ENCODE measurements at regions not wholly inside any gene's neighbourhood (a gene's known extent, or its start where the extent isn't known, plus 50 kb on each side); places are given as distances from the start of the nearest gene placed in this dataset.

DNA sequence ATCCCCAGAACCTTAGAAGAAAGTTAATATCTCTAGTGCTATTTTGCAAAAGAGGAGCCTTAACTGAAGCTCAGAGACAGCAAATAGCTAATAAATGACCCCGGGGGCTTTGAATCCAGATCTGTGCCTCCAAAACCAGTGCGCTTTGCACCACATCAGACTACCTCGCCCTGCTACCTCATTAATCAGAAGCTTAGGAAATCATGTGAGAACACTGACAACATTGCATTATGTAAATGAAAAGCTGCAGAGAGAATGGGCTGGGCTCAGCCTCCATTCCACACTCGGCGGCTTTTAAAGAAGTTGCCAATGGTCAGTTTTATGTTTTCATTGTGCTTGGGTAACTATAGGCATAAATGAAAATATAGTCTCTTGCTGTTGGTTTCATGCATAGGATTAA is 54.0 kb upstream of the STMND1 start:
- no peaks in the 10 kb centered on the region for H3K27me3 ChIP-seq
- WGBS, result 92% methylated on average over 5 of the region's 5 CpGs
- no peak for DNase-seq (ENCODE audit: extremely low spot score)
- no peaks in the 10 kb centered on the region for H3K36me3 ChIP-seq
- H3K27ac ChIP-seq (replicated peaks in 1 of 4), result no peak overlapping the region
- TF ChIP-seq POLR2AphosphoS5 (IDR thresholded peaks at IDR 0.05) (no peak), POLR2A (IDR thresholded peaks at IDR 0.05; ENCODE audit: low read depth) (no peak), EP300 (IDR thresholded peaks at IDR 0.05) (no peak)
- TF ChIP-seq, protein P1, sequence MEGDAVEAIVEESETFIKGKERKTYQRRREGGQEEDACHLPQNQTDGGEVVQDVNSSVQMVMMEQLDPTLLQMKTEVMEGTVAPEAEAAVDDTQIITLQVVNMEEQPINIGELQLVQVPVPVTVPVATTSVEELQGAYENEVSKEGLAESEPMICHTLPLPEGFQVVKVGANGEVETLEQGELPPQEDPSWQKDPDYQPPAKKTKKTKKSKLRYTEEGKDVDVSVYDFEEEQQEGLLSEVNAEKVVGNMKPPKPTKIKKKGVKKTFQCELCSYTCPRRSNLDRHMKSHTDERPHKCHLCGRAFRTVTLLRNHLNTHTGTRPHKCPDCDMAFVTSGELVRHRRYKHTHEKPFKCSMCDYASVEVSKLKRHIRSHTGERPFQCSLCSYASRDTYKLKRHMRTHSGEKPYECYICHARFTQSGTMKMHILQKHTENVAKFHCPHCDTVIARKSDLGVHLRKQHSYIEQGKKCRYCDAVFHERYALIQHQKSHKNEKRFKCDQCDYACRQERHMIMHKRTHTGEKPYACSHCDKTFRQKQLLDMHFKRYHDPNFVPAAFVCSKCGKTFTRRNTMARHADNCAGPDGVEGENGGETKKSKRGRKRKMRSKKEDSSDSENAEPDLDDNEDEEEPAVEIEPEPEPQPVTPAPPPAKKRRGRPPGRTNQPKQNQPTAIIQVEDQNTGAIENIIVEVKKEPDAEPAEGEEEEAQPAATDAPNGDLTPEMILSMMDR (IDR thresholded peaks at IDR 0.05), result no peak
- intact Hi-C loops (cut with DNase I), result no loop called here
- H3K4me3 ChIP-seq, result no peak overlapping the region
- peaks cover 0 to 13% (median 11%) of the 10 kb centered on the region in 4 donors for H3K4me1 ChIP-seq
- H3K9me3 ChIP-seq, result no peaks in the 10 kb centered on the region

DNA sequence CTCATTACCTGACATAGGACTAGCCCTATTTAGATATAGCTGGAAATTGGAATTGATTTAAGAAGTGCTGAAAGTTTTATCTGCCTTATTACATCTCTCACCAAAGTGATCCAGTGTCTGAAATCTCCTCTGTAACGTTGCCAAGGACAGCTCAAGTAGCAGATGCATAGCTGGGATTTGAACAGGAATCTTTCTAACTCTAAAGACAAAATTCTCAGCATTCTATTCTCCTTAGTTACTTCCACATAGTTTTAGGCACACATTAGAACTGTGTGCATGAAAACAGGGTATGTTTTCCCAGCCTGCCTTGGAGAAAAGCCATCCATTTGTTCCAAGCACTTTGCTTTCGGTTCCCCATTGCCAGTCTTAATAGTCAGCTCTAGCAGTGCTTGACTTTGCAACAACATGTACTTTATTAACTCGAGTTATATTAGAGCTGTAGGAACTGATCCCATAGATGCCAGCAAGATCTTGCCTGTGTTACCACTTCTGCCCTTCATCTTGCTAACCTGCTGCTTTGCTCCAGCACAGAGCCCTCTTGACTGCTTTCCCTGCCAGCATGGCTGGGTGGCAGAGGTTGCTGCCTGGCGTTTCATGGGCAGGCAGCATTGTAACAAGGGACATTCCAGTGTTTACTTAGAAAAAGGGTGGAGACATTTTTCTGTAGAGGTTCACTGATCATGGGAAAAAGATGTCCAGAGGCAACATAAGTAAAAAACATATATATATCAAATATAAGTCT is 56.1 kb upstream of the STMND1 start:
- intact Hi-C loops (cut with DNase I), result no loop called here
- H3K4me1 ChIP-seq, result peaks cover 0 to 20% (median 15%) of the 10 kb centered on the region in 4 donors
- TF ChIP-seq, protein P1 (IDR thresholded peaks at IDR 0.05), result no peak
- TF ChIP-seq EP300 (IDR thresholded peaks at IDR 0.05), result no peak
- TF ChIP-seq POLR2A (IDR thresholded peaks at IDR 0.05; ENCODE audit: low read depth), result no peak
- TF ChIP-seq POLR2AphosphoS5 (IDR thresholded peaks at IDR 0.05), result no peak
- DNase-seq (ENCODE audit: extremely low spot score), result peak; percentile 24
- no peaks in the 10 kb centered on the region for H3K9me3 ChIP-seq
- H3K4me3 ChIP-seq, result no peak overlapping the region
- peak overlapping the region in 1 of 4 donors; percentile 21 for H3K27ac ChIP-seq (replicated peaks in 1 of 4)
- 44% methylated on average over 4 of the region's 4 CpGs for WGBS
- no peaks in the 10 kb centered on the region for H3K36me3 ChIP-seq
- H3K27me3 ChIP-seq, result no peaks in the 10 kb centered on the region

DNA sequence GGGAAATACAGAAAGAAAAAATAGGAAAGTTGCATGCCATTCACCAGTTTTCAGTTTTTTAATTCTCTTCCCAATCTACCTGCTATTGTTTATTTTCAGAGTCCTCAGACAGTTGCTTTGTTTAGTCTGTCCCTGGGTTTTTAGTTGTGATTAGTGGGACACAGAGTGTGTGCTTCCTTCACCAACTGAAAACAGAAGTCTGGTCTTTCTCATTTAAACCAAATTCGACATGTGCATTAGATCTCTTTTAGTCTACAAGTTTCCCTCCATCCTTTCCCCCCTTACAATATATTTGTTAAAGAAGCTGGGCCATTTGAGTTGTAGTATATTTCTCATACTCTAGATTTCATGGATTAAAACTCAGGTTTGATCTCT is 58.7 kb upstream of the STMND1 start:
- Histone ChIP-seq H3K9me3 (no peaks in the 10 kb centered on the region), H3K4me3 (no peak overlapping the region), H3K27ac (replicated peaks in 1 of 4) (no peak overlapping the region), H3K27me3 (no peaks in the 10 kb centered on the region), H3K36me3 (no peaks in the 10 kb centered on the region), H3K4me1 (peaks cover 0 to 20% (median 15%) of the 10 kb centered on the region in 4 donors)
- WGBS, result 76% methylated on average over 1 of the region's 1 CpG
- intact Hi-C loops (cut with DNase I), result no loop called here
- peak; percentile 10 for DNase-seq (ENCODE audit: extremely low spot score)
- TF ChIP-seq POLR2AphosphoS5 (IDR thresholded peaks at IDR 0.05) (no peak), POLR2A (IDR thresholded peaks at IDR 0.05; ENCODE audit: low read depth) (no peak), EP300 (IDR thresholded peaks at IDR 0.05) (no peak)
- TF ChIP-seq, protein P1 (IDR thresholded peaks at IDR 0.05), result no peak

DNA sequence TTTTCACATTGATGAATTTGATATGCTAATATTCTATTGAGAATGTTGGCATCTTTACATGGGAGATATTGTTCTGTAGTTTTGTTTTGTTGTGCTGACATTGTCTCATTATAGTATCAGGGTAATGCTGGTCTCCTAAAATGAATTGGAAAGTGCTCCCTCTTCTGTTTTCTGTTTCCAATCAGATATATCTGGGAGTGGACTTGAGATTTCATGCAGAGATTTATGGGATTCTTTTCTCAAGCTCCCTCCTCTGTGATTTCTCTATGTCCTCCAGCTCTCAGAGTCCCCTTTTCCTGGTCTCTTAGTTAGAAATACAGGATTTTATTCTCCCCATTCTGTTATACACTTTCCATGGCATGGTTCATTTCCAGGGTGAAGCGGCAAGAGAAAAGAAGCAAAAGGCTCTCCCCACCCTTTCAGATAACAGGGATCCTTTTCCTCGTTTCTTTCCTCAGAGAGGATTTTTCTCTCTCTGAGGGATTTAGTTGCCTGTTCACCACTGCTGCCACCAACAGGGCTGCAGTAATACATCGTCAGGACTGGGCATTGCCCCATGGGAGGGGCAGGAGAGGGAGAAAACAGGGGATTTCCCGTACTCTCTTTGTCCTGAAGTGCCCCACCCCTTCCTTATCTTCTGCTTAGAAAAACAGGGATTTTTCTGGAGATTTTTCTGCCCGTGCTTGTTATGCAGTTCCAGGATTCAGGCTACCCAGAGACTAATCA is 59.3 kb upstream of the STMND1 start:
- no peaks in the 10 kb centered on the region for H3K36me3 ChIP-seq
- 18% methylated on average over 5 of the region's 5 CpGs for WGBS
- H3K27me3 ChIP-seq, result no peaks in the 10 kb centered on the region
- TF ChIP-seq EP300 (IDR thresholded peaks at IDR 0.05), result no peak
- TF ChIP-seq POLR2AphosphoS5 (IDR thresholded peaks at IDR 0.05), result peak in 1 of 2 donors; percentile 17
- TF ChIP-seq POLR2A (IDR thresholded peaks at IDR 0.05; ENCODE audit: low read depth), result no peak
- TF ChIP-seq, protein P1 (IDR thresholded peaks at IDR 0.05), result peak in 2 of 3 experiments; percentile 38 to 41
- no peak overlapping the region for H3K27ac ChIP-seq (replicated peaks in 1 of 4)
- peaks cover 0 to 20% (median 15%) of the 10 kb centered on the region in 4 donors for H3K4me1 ChIP-seq
- peak; percentile 26 for DNase-seq (ENCODE audit: extremely low spot score)
- H3K9me3 ChIP-seq, result no peaks in the 10 kb centered on the region
- no peak overlapping the region for H3K4me3 ChIP-seq
- intact Hi-C loops (cut with DNase I), result no loop called here

Data from esophagus muscularis mucosa (tissue), 4 donors.